HG03196 (cell line): ENCODE measurements at regions not wholly inside any gene's neighbourhood (a gene's known extent, or its start where the extent isn't known, plus 50 kb on each side); places are given as distances from the start of the nearest gene placed in this dataset.
"Not testable (repeated sequence)": the region's sequence is repeated elsewhere in the genome, so short reads cannot be mapped to it uniquely, and the experiment has no call there.

Source experiments
- ATAC-seq: cut with Tn5 transposase; IDR thresholded peaks from one replicate; pipeline ENCODE4 v1.9.1; 2021; ENCODE audit not compliant: unreplicated experiment

- ATAC-seq, result no peak
These were observed 273.8 kb downstream of the RPS6KC1 start for GRCh38 chr1:213324859-213325258.

- ATAC-seq, result no peak
These were observed 274.4 kb downstream of the RPS6KC1 start for GRCh38 chr1:213325482-213325881.

- no peak for ATAC-seq
These were observed 275.4 kb downstream of the RPS6KC1 start for GRCh38 chr1:213326281-213327016.

DNA sequence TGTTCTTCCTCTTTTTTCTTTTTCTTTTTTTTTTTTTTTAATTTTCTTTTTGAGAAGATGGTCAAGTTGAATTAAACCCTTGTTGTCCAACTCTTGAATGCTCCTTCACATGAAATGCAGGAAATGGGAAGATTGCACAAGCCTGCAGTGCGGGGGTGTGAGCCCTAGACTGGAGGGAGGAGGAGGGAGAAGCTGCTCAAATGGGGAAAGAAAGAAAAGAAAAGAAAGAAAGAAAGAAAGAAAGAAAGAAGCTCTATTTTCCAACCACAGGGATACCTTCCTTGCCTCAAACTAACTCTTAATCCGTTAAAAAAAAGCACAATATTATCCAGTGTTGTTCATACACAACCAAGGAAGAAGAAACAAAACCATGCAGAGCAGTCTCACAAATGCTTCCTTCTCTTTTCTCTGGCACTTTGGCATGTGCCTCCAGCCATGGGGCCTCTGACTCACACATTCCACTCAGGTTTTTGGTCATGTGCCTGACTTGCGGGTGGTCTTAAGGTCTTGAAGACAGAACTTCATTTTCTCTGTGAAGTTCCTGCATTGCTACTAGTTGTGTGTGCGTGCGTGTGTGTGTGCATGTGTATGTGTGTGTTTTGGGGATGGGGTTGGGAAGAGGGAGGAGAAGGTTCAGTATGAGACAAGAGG lies 276.1 kb downstream of the RPS6KC1 start:
- no peak for ATAC-seq

DNA sequence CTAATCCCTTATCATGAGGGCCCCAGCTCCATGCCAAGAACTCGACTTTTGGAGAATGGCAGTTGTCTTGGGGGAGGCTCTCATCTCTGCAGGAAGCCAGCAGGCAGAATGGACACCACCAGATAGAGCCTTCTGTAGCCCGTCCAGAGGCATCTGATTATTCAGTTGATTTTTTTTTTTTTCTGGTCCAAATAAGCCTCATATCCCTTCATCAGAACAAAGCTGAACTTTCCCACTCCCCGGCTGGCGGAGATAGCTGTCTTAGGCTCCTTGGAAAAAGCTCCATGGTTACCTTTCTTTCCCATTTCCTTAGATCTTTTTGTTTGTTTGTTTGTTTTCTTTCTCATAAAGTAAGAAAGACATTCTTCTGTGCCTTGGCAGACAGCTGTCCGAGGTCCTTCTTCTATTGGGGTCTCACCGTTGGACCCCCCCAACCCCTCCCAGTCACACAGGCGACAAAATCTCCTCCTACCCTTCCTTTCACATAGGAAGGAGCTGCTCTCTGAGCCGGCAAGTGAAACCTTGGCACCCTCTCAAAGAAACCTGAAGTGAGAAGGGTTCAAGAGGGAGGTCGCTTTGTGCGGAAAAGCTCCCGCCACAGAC lies 278.5 kb downstream of the RPS6KC1 start:
- ATAC-seq, result no peak

- no peak for ATAC-seq
These were observed 279.2 kb downstream of the RPS6KC1 start for GRCh38 chr1:213330281-213330680.

GRCh38 chr1:213331631-213332175 lies 280.7 kb downstream of the RPS6KC1 start:
- no peak for ATAC-seq

- no peak for ATAC-seq
These were observed 281.4 kb downstream of the RPS6KC1 start for GRCh38 chr1:213332491-213332890.

GRCh38 chr1:213333121-213333520 lies 282.1 kb downstream of the RPS6KC1 start:
- ATAC-seq, result no peak

DNA sequence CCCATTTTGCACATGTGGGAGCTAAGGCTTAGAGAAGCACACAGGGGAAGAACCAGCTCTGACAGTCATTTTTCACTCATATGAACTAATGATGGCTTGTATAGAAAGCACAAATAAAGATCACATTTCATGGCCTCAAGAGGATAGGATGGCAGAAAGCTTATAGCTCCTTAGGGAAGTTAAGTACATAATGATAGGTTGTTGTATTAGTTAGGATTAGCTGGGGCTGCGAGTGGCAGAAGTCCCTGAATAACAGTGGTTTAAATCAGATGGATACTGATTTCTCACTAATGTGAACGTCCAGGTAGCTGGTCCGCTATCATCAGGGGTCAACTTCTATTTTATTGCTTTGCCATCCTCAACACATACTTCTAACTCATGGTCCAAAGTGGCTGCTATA lies 284.0 kb downstream of the RPS6KC1 start:
- ATAC-seq, result no peak

GRCh38 chr1:213337025-213337678 lies 286.1 kb downstream of the RPS6KC1 start:
- ATAC-seq, result no peak

DNA sequence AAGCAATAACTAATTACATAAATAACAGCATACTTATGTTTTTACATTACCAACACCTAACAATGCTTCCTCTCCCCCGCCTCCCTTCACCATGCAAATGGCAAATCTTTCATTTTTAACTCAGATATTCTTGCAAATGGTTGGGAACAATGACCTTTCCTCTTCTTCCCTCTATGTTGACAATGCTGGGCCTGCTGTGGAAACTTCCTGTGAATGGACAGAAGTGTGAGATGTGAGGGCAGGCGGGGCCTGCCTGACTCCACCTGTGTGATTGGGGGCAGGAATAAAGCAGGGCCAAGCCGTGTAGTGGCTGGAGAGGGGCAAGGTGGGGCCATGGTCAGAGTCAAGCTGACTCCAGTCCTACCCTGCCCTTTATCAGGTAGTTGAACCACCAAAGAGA lies 289.6 kb downstream of the RPS6KC1 start:
- ATAC-seq, result no peak

- no peak for ATAC-seq
These were observed 294.6 kb downstream of the RPS6KC1 start for GRCh38 chr1:213345621-213346020.

- ATAC-seq, result no peak
These were observed 306.4 kb downstream of the RPS6KC1 start for GRCh38 chr1:213357403-213357802.

DNA sequence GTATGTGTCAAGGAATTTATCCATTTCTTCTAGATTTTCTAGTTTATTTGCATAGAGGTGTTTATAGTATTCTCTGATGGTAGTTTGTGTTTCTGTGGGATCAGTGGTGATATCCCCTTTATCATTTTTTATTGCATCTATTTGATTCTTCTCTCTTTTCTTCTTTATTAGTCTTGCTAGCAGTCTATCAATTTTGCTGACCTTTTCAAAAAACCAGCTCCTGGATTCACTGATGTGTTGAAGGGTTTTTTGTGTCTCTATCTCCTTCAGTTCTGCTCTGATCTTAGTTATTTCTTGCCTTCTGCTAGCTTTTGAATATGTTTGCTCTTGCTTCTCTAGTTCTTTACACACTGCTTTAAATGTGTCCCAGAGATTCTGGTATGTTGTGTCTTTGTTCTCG lies 307.3 kb downstream of the RPS6KC1 start:
- ATAC-seq, result not testable (repeated sequence)

DNA sequence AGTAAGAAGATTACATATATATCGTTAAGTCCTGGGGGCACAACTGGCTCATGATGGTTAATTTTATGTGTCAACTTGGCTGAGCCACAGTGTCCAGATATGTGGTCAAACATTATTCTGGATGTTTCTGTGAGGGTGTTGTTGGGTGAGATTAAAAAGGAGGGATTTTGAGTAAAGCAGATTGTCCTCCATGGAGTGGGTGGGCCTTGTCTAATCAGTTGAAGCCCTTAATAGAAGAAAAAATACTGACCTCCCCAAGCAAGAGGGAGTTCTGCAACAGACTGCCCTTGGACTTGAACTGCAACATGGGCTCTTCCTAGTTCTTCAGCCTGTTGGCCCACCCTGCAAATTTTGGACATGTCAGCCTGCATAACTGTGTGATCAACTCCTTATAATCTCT lies 311.6 kb downstream of the RPS6KC1 start:
- ATAC-seq, result no peak

DNA sequence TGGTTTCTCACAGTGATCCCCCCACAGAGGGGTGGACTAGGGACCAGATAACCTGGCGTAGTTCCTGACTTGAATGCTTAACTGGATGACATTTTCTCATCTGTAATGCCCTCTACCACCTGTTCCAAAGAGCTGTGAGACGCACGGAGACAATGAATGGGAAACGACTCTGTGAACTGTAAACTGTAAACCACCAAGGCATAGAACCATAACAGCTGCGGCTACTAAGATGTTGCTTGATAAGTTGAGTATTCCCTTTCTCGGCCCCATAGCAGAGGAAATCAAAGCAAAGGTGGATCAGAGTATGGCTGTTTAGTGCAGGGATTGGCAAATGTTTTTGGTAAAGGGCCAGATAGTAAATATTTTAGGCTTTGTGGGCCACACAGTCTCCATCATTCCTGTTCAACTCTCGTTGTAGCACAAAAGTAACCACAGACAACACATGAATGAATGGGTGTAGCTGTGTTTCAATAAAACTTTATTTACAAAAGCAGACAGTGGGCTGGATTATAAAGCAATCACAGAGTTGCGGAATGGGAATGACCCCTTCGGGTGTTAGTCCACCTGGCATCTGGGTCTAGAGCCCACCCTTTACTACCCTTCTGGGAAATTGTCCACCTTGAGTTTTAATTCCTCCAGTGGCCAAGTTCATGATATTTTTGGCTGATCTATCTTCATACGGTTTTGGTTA lies 315.2 kb downstream of the RPS6KC1 start:
- no peak for ATAC-seq

- no peak for ATAC-seq
These were observed 318.4 kb downstream of the RPS6KC1 start for GRCh38 chr1:213369465-213369864.

DNA sequence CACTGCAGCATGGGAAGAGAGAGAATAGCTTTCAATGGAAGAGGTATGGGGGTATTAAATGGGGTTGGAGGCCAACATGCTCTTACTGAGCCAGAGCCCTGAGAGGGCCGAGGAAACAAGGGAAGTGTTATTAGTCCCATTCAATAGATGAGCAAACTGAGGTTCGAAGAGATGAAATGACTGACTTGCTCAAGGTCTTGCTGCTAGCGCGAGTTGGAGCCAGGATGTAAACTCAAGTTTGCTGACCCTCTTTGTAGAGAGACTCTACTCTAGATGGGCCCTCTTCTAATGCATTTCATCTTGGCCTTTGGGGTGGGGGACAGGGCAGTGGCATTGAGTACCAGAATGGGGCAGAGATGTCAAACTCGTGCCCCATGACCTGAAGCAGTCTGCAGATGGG lies 319.5 kb downstream of the RPS6KC1 start:
- ATAC-seq, result no peak

- no peak for ATAC-seq
These were observed 320.4 kb downstream of the RPS6KC1 start for GRCh38 chr1:213371525-213371846.
